Germinal center (tissue), 1 donor: ENCODE measurements at regions not wholly inside any gene's neighbourhood (a gene's known extent, or its start where the extent isn't known, plus 50 kb on each side); places are given as distances from the start of the nearest gene placed in this dataset.
A peak's percentile ranks its signal among the peaks of the same experiment; 100 is the strongest.
"Not testable (repeated sequence)": the region's sequence is repeated elsewhere in the genome, so short reads cannot be mapped to it uniquely, and the experiment has no call there.

Experiments
- DNase-seq: peaks from one replicate; pipeline ENCODE4 v3.0.0; 2012; ENCODE audit warnings: mixed read lengths, low spot score

DNA sequence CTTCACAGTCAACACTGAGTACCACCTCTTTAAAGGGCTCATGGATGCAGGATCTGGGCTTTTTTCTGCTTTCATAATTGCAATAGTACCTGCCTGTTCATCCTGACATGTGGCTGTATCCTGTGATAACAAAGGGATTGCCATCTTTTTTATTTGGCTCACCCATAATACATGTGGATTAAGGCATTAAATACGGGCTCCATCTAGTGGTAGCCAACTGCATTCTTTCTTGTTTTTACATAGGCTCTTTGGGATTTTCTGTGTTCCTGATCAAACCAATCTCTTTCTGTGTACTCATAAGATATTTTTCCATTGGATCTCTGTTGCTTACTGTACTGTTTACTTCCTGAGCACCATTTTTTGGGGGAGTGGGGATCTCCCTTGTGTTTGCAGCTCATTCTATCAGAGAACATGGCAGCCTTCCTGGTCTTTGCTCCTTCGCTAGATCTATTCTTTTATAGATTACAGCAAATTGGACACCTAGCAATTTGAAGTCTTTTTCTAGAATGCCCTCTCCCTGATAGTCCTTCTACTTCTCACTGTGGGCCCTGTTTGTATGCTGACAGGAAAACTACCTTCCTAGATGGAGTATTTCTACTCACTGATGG is 723.4 kb upstream of the MDGA2 start:
- peak; percentile 4 for DNase-seq

DNA sequence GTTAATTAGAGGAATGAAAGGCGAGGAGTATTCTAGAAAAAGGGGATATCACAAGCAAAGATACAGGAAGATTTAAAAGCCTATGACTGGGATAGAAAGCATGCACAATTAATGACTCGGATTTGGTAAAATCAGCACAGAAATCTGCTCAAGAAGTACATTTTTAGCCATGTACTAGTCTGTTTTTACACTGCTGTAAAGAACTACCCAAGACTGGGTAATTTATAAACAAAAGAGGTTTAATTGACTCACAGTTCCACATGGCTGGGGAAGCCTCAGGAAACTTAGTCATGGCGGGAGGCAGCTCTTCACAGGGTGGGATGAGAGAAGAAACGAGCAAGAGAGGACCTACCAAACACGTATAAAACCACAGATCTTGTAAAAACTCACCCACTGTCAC is 716.3 kb upstream of the MDGA2 start:
- DNase-seq, result no peak

DNA sequence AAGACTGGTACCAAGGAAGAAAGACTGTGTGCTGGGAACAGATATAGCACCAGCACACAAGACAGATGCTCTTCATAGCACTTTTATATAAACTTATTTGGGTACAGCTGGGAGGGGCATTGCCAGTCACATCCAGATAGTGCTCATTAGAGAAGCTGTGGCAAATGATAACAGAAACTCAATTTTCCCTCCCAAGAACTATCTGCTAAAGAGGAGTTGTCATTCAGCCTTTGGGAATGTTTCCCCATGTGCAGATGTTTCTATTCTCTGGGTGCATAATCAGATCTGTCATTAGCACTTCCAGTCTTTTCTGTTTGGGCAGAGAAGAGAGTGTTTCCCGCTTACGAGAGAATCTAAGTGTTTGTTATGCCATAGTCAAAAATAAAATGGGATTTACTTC is 714.9 kb upstream of the MDGA2 start:
- no peak for DNase-seq

DNA sequence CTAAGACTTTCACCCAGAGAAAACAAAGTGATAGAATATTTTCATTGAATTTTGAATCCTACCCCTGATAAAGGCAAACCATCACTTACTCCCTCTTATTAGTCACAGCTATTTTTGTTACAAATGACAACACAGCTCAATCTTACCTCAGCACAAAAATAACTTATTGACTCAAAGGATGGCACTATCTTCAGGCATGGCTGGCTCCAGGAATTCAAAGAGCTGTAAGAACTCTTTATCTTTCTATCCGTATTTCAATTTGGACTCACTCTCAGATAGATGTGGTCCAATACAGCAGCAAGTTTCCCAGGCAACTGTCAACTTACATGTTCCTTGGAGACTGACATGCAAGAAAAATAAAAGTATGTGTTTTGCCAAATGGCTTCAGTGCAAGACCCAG is 709.4 kb upstream of the MDGA2 start:
- no peak for DNase-seq

DNA sequence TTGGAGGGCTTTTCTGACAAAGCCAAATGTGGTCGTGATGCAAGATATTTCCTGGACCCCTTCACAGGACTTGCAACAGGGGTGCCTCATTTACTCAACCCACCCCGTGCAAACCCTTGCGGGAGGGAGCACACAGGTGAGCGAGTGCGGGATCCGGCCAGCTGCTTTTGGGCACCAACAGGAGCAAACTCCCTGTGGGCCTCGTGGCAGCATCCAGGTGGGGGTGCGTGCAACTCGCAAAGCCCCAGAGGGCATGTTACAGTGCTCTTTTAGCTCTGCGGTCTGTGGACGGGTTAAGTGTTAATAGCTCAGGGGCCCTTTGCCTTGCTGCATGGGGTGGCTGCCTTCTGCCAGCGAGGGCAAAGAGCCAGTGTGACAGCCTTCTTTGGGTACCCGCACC is 707.6 kb upstream of the MDGA2 start:
- no peak for DNase-seq

DNA sequence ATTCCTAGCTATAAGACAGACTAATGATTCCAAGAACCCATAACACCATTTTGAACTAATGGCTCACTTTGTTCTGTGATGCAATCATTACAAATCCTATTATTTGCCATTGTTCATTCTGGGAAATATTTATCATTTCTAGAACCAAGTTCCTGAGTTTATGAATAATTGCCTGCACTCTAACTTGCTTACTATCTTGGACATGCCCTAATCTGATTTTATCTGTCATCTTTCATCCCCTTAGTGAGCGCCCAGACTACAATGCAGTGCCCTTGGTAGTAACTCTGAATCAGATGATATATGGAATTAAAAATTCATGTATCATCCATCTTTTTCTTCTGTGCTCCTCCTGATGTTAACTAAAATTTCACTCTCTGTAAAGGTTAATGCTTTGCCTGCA is 703.1 kb upstream of the MDGA2 start:
- no peak for DNase-seq

DNA sequence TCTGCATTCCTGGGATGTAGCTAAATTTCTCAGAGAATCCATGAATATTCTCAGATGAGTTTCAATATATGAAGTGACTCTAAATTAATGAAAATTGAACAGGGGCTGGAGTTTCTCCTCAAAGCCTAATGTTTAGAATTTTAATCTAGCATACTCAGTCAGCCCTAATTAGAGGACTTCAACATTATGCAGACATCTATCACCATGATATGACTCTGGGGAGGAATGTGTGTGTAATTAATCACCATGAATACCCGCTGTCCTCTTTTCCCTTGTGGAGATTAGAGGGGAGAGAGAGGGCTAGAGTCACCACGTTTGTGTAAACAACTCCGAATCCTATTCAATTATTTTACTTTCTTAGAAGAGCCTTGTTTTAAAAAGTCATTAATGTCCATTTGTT is 698.6 kb upstream of the MDGA2 start:
- DNase-seq, result no peak

DNA sequence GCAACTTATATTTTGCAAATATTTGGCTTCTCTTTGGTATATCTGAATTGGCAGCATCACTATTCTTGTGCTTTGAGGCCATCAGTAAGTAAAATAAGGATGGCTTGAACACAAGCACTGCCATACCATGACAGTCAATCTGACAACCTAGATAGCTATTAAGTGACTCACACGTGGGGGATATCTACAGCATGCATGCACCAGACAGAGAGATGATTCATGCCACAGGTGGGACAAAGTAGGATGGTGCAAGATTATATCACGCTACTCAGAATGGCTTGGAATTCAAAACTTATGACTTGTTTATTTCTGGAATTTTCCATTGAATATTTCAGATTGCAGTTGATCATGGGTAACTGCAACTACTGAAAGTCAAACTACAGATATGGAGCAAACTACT is 675.6 kb upstream of the MDGA2 start:
- no peak for DNase-seq

DNA sequence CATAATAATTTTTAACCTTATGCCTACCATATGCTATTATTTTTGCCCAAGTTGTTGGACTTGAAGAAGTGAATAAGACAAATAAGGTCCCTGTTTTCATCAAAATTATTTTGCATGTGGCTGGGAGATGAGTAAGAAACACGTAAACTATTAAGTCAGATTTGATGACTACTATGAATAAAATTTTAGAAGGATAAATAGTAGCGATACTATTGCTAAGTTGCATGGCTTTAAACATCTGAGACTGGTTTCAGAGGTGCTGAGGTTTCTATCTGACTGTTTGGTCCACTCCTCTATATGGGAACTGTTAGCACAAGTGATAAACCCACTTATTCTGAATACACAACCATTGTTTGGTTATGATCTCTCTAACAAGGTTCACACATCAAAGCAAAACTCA is 674.3 kb upstream of the MDGA2 start:
- DNase-seq, result no peak

DNA sequence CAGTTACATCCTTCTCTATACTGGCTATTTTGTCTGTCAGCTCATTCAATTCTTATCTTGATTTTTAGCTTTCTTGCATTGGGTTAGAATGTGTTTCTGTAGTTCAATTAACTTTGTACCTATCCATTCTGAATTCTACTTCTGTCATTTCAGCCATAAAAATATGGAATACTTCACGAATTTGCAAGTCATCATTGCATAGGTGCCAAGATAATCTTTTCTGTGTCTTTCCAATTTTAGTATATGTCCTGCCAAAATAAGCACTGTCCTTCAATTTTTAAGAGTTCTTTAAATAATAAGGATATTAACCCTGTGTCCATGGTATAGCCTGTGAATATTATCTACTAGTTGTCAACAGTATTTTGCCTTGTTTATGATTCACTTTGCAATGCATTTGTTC is 665.7 kb upstream of the MDGA2 start:
- no peak for DNase-seq

DNA sequence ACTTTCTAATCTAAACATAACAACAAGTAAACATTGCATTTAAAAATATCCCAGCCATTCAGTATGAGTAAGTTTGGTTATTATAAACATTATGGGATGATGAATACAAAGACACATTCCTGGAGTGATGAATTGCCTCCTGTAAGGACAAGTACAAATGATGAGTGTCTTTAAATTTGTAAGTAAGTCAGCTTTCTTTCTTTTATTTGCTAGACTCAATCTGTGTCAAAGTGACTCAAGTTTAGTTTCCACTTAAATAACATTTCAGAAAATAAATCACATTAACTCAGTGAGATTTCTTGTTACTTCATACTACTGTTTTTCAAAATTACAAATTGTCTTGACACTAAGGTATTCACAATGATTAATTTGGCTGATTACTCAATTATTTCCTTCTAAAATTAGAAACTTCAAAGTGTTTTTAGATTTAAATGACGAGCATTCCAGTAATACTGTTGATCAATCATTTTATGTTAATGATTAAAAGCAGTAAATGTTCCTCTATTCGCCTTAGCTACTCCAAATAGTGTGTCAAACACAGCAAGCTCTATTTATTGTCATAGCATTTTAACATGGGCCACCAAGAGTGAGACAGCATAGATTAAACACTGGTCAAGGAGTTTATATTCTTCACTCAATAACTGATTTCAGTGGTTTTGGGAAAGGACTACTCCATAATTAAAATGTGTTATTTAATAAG is 658.0 kb upstream of the MDGA2 start:
- no peak for DNase-seq

DNA sequence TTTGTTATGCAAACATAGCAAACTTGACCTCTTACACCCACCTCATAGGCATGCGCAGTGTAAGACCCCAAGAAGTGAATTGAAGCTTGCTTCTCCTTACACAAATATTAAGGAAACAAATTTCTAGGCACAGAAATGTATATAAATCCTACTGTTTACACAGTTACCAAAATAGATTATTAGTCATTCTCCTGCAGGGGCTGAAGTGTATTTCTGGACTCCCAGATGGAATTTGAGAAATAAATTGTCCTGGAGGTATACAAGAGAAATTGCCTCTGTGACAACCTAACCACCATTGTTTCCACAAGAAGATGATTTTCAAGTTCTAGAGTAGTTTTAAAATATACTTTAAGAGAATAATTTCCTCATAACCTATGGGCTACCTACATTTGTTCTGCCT is 656.0 kb upstream of the MDGA2 start:
- no peak for DNase-seq

DNA sequence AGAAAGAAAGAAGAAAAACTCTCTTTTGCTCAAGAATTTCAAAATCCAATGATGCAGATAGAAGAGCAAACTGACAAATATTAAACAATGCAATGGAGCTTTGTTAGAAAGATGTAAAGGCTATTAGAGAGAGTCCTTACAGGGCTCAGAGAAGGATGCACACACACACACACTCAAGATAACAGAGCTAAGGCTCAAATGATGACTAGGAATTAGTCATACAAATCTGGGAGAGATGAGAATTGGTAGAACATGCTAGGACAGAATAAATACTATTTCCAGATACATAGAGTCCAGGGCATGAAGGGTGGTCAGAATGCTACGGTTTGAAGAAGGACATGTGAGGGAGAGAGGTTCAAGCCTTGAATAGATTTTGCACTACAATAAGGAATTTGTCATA is 650.1 kb upstream of the MDGA2 start:
- DNase-seq, result no peak

DNA sequence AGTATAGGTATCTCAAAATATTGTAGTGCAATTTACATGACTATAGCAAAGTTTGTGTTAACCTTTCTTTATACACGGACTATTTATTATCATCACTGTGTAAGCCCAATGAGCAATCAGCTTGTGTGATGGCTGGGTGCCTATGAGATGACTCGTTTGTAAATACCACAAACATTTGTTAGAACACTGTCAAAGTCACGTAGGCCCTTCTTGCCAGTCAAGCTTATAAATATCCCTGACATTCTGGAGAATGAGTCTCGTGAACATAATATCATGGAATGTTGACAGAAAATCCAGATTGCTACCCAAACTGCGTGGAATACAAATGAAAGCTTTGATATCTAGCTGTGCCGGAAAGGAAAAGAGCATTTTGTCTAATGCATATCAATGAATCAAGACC is 648.3 kb upstream of the MDGA2 start:
- DNase-seq, result no peak

DNA sequence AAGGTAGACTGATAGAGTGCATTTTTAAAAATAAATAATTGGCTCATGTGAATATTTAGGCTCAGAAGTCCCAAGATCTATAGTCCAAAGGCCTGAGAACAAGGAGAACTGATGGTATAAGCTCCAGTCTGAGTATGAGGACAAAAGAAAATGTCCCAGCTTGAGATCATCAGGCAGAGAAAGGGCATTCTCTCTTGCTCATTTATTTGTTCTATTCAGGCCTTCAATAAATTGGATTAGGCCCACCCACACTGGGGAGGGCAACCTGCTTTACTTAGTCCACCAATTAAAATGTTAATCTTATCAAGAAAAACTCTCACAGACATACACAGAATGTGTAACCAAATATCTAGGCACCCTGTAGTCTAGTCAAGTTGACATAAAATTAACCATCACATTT is 644.4 kb upstream of the MDGA2 start:
- no peak for DNase-seq

DNA sequence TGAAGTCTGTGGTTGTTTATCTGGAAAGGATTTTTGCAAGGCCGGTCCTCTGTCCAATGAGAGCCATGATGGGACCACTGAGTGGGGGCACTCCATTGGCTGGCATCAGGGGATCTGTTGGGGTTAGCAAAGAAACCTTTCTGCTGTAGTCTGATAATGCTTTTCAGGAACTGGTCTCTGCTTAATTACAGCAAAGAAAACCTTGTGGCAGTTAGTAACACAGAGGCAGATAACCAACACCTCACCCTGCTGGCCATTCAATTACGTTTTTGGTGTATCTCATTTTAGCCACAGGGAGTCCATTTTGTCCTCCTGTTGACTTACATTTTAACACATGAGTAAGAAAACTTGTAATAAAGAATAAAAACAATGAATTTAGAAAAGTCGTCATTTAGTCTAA is 629.3 kb upstream of the MDGA2 start:
- no peak for DNase-seq

DNA sequence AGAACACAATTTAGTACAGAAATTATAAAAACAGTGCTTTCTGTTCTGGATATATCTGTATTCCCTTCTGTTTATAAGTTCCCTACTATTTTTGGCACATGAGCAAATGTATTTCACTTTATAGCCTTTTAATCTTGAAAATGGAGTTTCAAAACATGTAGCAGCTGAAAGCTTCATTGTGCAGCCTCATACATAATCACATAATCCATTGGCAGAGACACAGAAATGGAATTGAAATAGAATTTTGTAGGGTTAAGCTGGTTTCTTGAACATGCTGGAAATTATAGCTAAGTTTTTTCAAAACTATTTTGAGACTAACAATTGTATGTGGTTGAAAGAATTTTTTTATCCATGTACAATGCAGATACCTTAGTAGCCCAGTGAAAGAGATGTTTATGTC is 614.3 kb upstream of the MDGA2 start:
- DNase-seq, result no peak

DNA sequence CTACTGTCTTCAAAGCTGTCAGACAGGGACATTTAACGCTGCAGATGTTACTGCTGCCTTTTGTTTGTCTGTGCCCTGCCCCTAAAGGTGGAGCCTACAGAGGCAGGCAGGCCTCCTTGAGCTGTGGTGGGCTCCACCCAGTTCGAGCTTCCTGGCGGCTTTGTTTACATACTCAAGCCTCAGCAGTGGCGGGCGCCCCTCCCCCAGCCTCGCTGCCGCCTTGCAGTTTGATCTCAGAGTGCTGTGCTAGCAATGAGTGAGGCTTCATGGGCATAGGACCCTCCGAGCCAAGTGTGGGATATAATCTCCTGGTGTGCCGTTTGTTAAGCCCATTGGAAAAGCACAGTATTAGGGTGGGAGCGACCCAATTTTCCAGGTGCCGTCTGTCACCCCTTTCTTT is 609.8 kb upstream of the MDGA2 start:
- DNase-seq, result not testable (repeated sequence)

DNA sequence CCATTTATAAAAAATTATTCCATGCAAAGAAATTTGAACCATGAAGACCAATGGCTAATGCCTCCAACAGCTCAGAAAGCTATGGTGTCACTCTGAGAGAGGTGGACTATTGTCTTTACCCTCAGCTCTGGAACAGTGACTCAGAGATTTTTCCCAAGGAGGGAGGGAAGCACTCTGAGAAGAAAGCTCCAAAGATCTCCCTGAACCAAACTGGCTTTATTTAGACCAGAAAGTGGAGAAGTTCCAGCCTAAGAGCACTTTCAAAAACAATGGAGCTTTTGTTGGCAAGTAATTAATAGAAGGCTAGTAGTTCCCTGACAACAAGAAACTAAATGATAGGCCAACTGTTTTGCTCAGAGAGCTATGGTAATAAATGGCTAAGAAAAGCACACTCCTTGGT is 599.9 kb upstream of the MDGA2 start:
- DNase-seq, result no peak

DNA sequence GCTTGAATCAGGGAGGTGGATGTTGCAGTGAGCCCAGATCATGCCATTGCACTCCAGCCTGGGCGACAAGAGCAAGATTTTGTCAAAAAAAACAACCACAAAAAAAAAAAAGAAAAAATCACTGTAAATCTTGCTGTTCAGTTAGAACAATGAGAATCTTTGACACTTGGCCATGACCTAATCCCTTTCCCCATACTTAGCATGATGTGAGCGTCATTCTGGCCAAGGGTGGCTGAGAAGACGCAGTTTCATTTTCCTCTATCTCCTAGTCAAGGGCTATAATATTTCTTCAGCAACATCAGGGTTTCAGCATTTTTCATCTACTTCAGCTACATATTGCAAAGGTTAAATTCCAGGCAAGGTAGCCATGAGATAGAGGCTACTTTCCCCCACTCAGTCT is 599.4 kb upstream of the MDGA2 start:
- DNase-seq, result no peak

DNA sequence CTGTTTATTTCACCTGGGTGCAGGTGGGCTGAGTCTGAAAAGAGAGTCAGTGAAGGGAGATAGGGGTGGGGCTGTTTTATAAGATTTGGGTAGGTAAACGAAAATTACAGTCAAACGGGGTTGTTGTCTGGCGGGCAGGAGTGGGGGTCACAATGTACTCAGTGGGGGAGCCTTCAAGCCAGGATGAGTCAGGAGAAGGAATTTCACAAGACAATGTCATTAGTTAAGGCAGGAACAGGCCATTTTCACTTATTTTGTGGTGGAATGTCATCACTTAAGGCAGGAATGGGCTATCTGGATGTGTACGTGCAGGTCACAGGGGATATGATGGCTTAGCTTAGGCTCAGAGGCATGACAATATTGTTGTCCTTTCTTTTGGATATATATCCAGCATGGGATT is 592.5 kb upstream of the MDGA2 start:
- not testable (repeated sequence) for DNase-seq

DNA sequence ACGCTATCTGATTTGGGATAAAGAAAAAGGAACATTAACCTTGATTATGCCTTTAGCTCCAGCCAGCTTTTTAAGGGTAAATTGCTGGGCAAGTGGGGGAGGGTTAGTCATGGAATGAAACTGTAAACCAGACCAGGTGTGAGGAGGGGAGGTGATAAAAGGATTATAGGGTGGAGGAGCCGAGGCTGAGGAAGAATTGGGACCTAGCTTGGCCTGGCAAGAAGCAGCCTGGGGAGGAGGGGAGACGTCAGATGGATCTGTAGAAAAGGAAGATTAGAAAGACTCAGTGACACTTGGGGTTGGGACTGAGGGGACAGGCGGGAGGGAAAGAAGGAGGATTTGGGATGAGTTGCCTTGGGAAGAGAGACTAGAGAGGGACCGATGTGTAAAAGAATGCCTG is 590.8 kb upstream of the MDGA2 start:
- not testable (repeated sequence) for DNase-seq

DNA sequence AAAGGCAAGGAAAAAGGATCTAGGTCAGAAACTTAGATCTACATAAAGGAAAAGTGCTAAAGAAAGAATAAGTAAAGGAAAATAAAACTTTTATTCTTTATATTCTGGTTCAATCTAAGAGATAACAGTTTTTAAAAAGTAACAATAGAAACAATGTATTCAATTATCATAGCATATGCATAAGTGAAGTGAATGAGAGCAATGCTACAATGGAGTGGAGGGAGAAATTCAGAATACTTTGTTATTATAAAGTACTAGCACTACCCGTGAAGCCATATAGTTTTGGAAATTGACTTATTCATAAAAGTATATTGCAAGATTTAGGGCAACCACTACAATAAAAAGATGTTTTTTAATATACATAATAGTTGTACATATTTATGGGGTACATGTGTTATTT is 586.0 kb upstream of the MDGA2 start:
- no peak for DNase-seq
